HL-60 (cell line): ENCODE measurements at regions not wholly inside any gene's neighbourhood (a gene's known extent, or its start where the extent isn't known, plus 50 kb on each side); places are given as distances from the start of the nearest gene placed in this dataset.

Experiments
- POLR2AphosphoS5 ChIP-seq: IDR thresholded peaks from 2 replicates; pipeline ENCODE4 v1.6.1; 2012; ENCODE audit warnings: low read depth
- TF ChIP-seq, protein P1 (sequence below): IDR thresholded peaks from 2 replicates; pipeline ENCODE4 v1.6.1; 2012; ENCODE audit warnings: low read depth; ENCODE audit not compliant: insufficient replicate concordance

DNA sequence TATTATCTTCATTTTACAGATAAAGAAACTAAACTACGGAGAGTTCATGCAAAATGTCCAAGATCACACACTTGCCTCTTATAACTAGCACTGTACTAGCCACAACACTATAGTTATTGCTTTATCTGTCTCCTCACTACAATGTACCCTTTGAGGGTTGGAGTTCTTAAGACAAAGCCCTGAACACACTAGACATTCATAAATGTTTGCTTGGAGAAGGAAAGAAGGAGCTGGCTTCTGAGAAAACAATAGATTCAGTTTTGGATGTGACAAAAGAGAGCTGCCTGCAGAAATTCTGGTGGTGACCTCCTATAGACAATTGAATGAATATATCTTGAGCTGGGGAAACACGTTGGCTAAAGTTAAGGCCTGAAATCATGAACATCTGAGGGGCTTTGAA, 169.9 kb upstream of the ARHGEF26 start:
- TF ChIP-seq, protein P1, sequence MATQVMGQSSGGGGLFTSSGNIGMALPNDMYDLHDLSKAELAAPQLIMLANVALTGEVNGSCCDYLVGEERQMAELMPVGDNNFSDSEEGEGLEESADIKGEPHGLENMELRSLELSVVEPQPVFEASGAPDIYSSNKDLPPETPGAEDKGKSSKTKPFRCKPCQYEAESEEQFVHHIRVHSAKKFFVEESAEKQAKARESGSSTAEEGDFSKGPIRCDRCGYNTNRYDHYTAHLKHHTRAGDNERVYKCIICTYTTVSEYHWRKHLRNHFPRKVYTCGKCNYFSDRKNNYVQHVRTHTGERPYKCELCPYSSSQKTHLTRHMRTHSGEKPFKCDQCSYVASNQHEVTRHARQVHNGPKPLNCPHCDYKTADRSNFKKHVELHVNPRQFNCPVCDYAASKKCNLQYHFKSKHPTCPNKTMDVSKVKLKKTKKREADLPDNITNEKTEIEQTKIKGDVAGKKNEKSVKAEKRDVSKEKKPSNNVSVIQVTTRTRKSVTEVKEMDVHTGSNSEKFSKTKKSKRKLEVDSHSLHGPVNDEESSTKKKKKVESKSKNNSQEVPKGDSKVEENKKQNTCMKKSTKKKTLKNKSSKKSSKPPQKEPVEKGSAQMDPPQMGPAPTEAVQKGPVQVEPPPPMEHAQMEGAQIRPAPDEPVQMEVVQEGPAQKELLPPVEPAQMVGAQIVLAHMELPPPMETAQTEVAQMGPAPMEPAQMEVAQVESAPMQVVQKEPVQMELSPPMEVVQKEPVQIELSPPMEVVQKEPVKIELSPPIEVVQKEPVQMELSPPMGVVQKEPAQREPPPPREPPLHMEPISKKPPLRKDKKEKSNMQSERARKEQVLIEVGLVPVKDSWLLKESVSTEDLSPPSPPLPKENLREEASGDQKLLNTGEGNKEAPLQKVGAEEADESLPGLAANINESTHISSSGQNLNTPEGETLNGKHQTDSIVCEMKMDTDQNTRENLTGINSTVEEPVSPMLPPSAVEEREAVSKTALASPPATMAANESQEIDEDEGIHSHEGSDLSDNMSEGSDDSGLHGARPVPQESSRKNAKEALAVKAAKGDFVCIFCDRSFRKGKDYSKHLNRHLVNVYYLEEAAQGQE, result no peak
- TF ChIP-seq POLR2AphosphoS5, result no peak
